ENCODE measurements at regions not wholly inside any gene's neighbourhood (a gene's known extent, or its start where the extent isn't known, plus 50 kb on each side); places are given as distances from the start of the nearest gene placed in this dataset.

DNA sequence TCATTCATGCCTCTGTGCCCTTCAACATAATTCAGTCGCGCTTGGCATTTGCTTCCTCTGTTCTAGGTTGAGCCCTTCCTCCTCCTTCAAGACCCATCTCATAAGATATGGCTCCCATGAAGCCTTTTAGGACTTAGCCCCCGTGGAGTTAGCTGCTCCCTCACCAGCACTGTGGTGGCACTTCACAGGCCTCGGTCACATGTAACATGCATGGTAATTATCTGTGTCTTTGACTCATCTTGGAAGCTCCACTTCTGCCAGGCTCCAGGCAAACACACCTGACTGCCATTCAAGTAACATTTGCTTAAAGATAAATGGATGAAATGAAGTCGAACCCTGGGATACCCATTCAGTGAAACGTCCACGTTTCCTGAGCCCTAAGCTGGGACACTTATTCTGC, 484.7 kb downstream of the EIPR1 start:
- TF ChIP-seq EZH2 (IDR thresholded peaks at IDR 0.05; ENCODE audit: low read depth) (no peak), CTCF (conservative IDR thresholded peaks at IDR 0.05) (no peak)

Data from PC-9 (cell line).